T-helper 2 cell treated with Interferon-gamma antibody and Interleukin-4, amounts not matched to agents 5 μg/mL and 100 μg/mL, for 36 hours (primary cell): ENCODE measurements at regions not wholly inside any gene's neighbourhood (a gene's known extent, or its start where the extent isn't known, plus 50 kb on each side); places are given as distances from the start of the nearest gene placed in this dataset.

ENCODE experiments used
- DNase-seq: peaks from one replicate; pipeline ENCODE4 v3.0.0; 2021; ENCODE audit warnings: low spot score
- H3K27ac Mint-ChIP-seq: one replicate; pipeline ENCODE4 v1.8.0; 2021; ENCODE audit warnings: mild to moderate bottlenecking, mixed read lengths
- H3K27me3 Mint-ChIP-seq: one replicate; pipeline ENCODE4 v1.8.0; 2021; ENCODE audit warnings: low read depth, mixed read lengths
- H3K36me3 Mint-ChIP-seq: one replicate; pipeline ENCODE4 v1.8.0; 2021; ENCODE audit warnings: low read depth, mixed read lengths
- H3K4me1 Mint-ChIP-seq: one replicate; pipeline ENCODE4 v1.8.0; 2021; ENCODE audit warnings: low read depth, mixed read lengths
- H3K4me3 Mint-ChIP-seq: one replicate; pipeline ENCODE4 v1.8.0; 2022; ENCODE audit warnings: mild to moderate bottlenecking, moderate library complexity, mixed read lengths
- H3K9me3 Mint-ChIP-seq: one replicate; pipeline ENCODE4 v1.8.0; 2021; ENCODE audit warnings: mixed read lengths

GRCh38 chr17:70352834-70353233, 183.5 kb downstream of the KCNJ2 start:
- Mint-ChIP-seq H3K27ac (no peak overlapping the region), H3K36me3 (no peaks in the 10 kb centered on the region), H3K4me1 (no peaks in the 10 kb centered on the region), H3K27me3 (no peaks in the 10 kb centered on the region), H3K4me3 (no peak overlapping the region), H3K9me3 (no peaks in the 10 kb centered on the region)
- DNase-seq = no peak

GRCh38 chr17:70353408-70354092, 184.2 kb downstream of the KCNJ2 start:
- DNase-seq = no peak
- Mint-ChIP-seq H3K4me3 (no peak overlapping the region), H3K27me3 (no peaks in the 10 kb centered on the region), H3K36me3 (no peaks in the 10 kb centered on the region), H3K9me3 (no peaks in the 10 kb centered on the region), H3K27ac (no peak overlapping the region), H3K4me1 (no peaks in the 10 kb centered on the region)

- Mint-ChIP-seq H3K9me3 (no peaks in the 10 kb centered on the region), H3K27ac (no peak overlapping the region), H3K27me3 (no peaks in the 10 kb centered on the region), H3K4me1 (no peaks in the 10 kb centered on the region), H3K36me3 (no peaks in the 10 kb centered on the region), H3K4me3 (no peak overlapping the region)
- DNase-seq = no peak
These were observed 185.9 kb downstream of the KCNJ2 start for GRCh38 chr17:70355185-70355584.

- H3K27me3 Mint-ChIP-seq = no peaks in the 10 kb centered on the region
- H3K4me1 Mint-ChIP-seq = no peaks in the 10 kb centered on the region
- no peaks in the 10 kb centered on the region for H3K9me3 Mint-ChIP-seq
- no peak for DNase-seq
- H3K36me3 Mint-ChIP-seq = no peaks in the 10 kb centered on the region
- no peak overlapping the region for H3K4me3 Mint-ChIP-seq
- no peak overlapping the region for H3K27ac Mint-ChIP-seq
These were observed 187.9 kb downstream of the KCNJ2 start for GRCh38 chr17:70357190-70357589.

- H3K4me3 Mint-ChIP-seq = no peak overlapping the region
- no peaks in the 10 kb centered on the region for H3K36me3 Mint-ChIP-seq
- no peak for DNase-seq
- no peaks in the 10 kb centered on the region for H3K9me3 Mint-ChIP-seq
- no peaks in the 10 kb centered on the region for H3K4me1 Mint-ChIP-seq
- H3K27ac Mint-ChIP-seq = no peak overlapping the region
- H3K27me3 Mint-ChIP-seq = no peaks in the 10 kb centered on the region
These were observed 195.8 kb downstream of the KCNJ2 start for GRCh38 chr17:70365091-70365583.

GRCh38 chr17:70366386-70366785, 197.1 kb downstream of the KCNJ2 start:
- Mint-ChIP-seq H3K27me3 (no peaks in the 10 kb centered on the region), H3K4me1 (no peaks in the 10 kb centered on the region), H3K9me3 (no peaks in the 10 kb centered on the region), H3K36me3 (no peaks in the 10 kb centered on the region), H3K27ac (no peak overlapping the region), H3K4me3 (no peak overlapping the region)
- no peak for DNase-seq

- Mint-ChIP-seq H3K27me3 (no peaks in the 10 kb centered on the region), H3K27ac (no peak overlapping the region), H3K4me3 (no peak overlapping the region)
These were observed 198.7 kb downstream of the KCNJ2 start for GRCh38 chr17:70368011-70368410.

GRCh38 chr17:70369391-70369790, 200.1 kb downstream of the KCNJ2 start:
- Mint-ChIP-seq H3K9me3 (peaks cover 3% of the 10 kb centered on the region), H3K27me3 (no peaks in the 10 kb centered on the region), H3K4me1 (no peaks in the 10 kb centered on the region), H3K27ac (no peak overlapping the region), H3K4me3 (no peak overlapping the region), H3K36me3 (no peaks in the 10 kb centered on the region)
- DNase-seq = no peak

More at GRCh38 chr17:70368011-70368410, 198.7 kb downstream of the KCNJ2 start:
- no peaks in the 10 kb centered on the region for H3K36me3 Mint-ChIP-seq
- no peak for DNase-seq
- no peaks in the 10 kb centered on the region for H3K9me3 Mint-ChIP-seq
- no peaks in the 10 kb centered on the region for H3K4me1 Mint-ChIP-seq

GRCh38 chr17:70370816-70371215, 201.5 kb downstream of the KCNJ2 start:
- Mint-ChIP-seq H3K27me3 (no peaks in the 10 kb centered on the region), H3K36me3 (no peaks in the 10 kb centered on the region), H3K9me3 (peaks cover 3% of the 10 kb centered on the region), H3K27ac (no peak overlapping the region), H3K4me3 (no peak overlapping the region), H3K4me1 (no peaks in the 10 kb centered on the region)
- no peak for DNase-seq

- no peaks in the 10 kb centered on the region for H3K4me1 Mint-ChIP-seq
- no peak overlapping the region for H3K4me3 Mint-ChIP-seq
- no peak overlapping the region for H3K27ac Mint-ChIP-seq
- no peak for DNase-seq
- no peaks in the 10 kb centered on the region for H3K27me3 Mint-ChIP-seq
- H3K36me3 Mint-ChIP-seq = no peaks in the 10 kb centered on the region
- peaks cover 3% of the 10 kb centered on the region for H3K9me3 Mint-ChIP-seq
These were observed 204.0 kb downstream of the KCNJ2 start for GRCh38 chr17:70373369-70373768.

GRCh38 chr17:70374496-70374895, 205.2 kb downstream of the KCNJ2 start:
- no peaks in the 10 kb centered on the region for H3K36me3 Mint-ChIP-seq
- H3K27me3 Mint-ChIP-seq = no peaks in the 10 kb centered on the region
- no peak overlapping the region for H3K27ac Mint-ChIP-seq
- peaks cover 3% of the 10 kb centered on the region for H3K9me3 Mint-ChIP-seq
- no peaks in the 10 kb centered on the region for H3K4me1 Mint-ChIP-seq
- no peak for DNase-seq
- H3K4me3 Mint-ChIP-seq = no peak overlapping the region

- H3K36me3 Mint-ChIP-seq = no peaks in the 10 kb centered on the region
- no peaks in the 10 kb centered on the region for H3K27me3 Mint-ChIP-seq
- no peak overlapping the region for H3K27ac Mint-ChIP-seq
- no peak overlapping the region for H3K4me3 Mint-ChIP-seq
- no peaks in the 10 kb centered on the region for H3K4me1 Mint-ChIP-seq
- DNase-seq = no peak
- peaks cover 3% of the 10 kb centered on the region for H3K9me3 Mint-ChIP-seq
These were observed 206.1 kb downstream of the KCNJ2 start for GRCh38 chr17:70375406-70375805.

GRCh38 chr17:70375813-70376770, 206.8 kb downstream of the KCNJ2 start:
- H3K9me3 Mint-ChIP-seq = peaks cover 3% of the 10 kb centered on the region
- H3K4me3 Mint-ChIP-seq = no peak overlapping the region
- no peaks in the 10 kb centered on the region for H3K4me1 Mint-ChIP-seq
- H3K27ac Mint-ChIP-seq = no peak overlapping the region
- no peaks in the 10 kb centered on the region for H3K36me3 Mint-ChIP-seq
- H3K27me3 Mint-ChIP-seq = no peaks in the 10 kb centered on the region
- no peak for DNase-seq

- H3K36me3 Mint-ChIP-seq = no peaks in the 10 kb centered on the region
- no peak for DNase-seq
These were observed 208.3 kb downstream of the KCNJ2 start for GRCh38 chr17:70377654-70378053.

More at GRCh38 chr17:70377654-70378053, 208.3 kb downstream of the KCNJ2 start:
- H3K9me3 Mint-ChIP-seq = peaks cover 3% of the 10 kb centered on the region
- no peak overlapping the region for H3K27ac Mint-ChIP-seq
- H3K4me1 Mint-ChIP-seq = no peaks in the 10 kb centered on the region
- no peak overlapping the region for H3K4me3 Mint-ChIP-seq
- no peaks in the 10 kb centered on the region for H3K27me3 Mint-ChIP-seq
